ENCODE measurements at regions not wholly inside any gene's neighbourhood (a gene's known extent, or its start where the extent isn't known, plus 50 kb on each side); places are given as distances from the start of the nearest gene placed in this dataset.

DNA sequence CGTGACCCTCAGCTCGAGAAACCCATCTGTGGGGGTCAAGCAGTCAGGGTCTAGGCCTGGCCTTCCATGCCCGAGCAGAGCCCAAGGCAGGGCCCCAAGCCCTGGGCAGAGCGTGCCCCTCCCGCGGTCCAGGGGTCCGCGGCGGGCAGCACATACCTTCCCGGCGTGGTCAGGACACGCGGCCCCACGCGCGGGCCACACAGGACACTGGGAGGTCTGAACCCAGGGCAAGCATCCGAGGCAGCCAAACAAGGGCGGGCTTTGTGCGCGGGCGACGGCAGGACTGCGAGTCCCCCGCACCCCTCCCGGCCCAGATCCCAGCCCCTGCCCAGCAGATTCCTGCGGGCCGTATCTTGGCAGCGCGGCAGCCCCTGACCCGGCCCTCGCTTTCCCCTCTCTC lies 61.6 kb upstream of the ACAN start:
- H3K36me3 ChIP-seq, result no peaks in the 10 kb centered on the region
- no peak for DNase-seq (ENCODE audit: low spot score in 2 of 2)
- no peak overlapping the region for H3K27ac ChIP-seq
- H3K9me3 ChIP-seq, result no peaks in the 10 kb centered on the region
- 75% methylated on average over 8 of the region's 31 CpGs; no CpG with 5 or more reads in 1 of the 2 donors for WGBS, 2 donors
- peaks cover 0 to 3% (median 0%) of the 10 kb centered on the region in 4 donors for H3K4me1 ChIP-seq
- no peak overlapping the region for H3K4me3 ChIP-seq
- H3K27me3 ChIP-seq, result no peaks in the 10 kb centered on the region
- TF ChIP-seq, protein P1, sequence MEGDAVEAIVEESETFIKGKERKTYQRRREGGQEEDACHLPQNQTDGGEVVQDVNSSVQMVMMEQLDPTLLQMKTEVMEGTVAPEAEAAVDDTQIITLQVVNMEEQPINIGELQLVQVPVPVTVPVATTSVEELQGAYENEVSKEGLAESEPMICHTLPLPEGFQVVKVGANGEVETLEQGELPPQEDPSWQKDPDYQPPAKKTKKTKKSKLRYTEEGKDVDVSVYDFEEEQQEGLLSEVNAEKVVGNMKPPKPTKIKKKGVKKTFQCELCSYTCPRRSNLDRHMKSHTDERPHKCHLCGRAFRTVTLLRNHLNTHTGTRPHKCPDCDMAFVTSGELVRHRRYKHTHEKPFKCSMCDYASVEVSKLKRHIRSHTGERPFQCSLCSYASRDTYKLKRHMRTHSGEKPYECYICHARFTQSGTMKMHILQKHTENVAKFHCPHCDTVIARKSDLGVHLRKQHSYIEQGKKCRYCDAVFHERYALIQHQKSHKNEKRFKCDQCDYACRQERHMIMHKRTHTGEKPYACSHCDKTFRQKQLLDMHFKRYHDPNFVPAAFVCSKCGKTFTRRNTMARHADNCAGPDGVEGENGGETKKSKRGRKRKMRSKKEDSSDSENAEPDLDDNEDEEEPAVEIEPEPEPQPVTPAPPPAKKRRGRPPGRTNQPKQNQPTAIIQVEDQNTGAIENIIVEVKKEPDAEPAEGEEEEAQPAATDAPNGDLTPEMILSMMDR (IDR thresholded peaks at IDR 0.05), result no peak
- no peak for TF ChIP-seq POLR2A (IDR thresholded peaks at IDR 0.05)
- TF ChIP-seq EP300 (IDR thresholded peaks at IDR 0.05), result no peak

- DNase-seq (ENCODE audit: low spot score in 2 of 2), result no peak
- Histone ChIP-seq H3K4me1 (peaks cover 0 to 3% (median 0%) of the 10 kb centered on the region in 4 donors), H3K27me3 (no peaks in the 10 kb centered on the region), H3K4me3 (no peak overlapping the region), H3K9me3 (no peaks in the 10 kb centered on the region), H3K27ac (no peak overlapping the region), H3K36me3 (no peaks in the 10 kb centered on the region)
- no peak for TF ChIP-seq POLR2A (IDR thresholded peaks at IDR 0.05)
- WGBS, 2 donors, result 39 to 63% methylated on average over 4 of the region's 4 CpGs
These were observed 61.1 kb upstream of the ACAN start for GRCh38 chr15:88742161-88742560.

DNA sequence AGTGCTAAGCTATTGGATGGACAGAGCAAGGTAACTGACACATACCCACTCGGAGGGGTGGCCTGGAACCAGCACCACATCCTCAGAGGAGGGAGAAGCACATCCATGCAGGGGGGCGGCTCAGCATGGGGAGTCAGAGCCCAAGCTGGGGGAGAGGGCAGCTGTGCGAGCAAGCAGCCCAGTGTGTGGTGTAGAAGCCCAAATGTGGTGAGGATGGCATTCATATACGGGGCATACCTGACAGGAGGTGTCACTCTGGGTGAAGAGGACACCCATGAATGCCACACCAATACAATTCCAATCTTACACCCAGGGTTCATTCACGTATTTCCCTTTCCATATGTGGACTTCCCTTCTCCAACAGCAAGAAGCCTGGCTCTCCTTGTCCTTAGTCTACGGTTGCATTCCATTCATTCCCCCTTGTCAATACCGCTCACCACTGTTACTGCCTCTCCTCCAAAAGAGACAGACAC lies 58.7 kb upstream of the ACAN start:
- H3K9me3 ChIP-seq, result no peaks in the 10 kb centered on the region
- no peaks in the 10 kb centered on the region for H3K36me3 ChIP-seq
- WGBS, 2 donors, result 61 to 65% methylated on average over 7 of the region's 7 CpGs
- no peaks in the 10 kb centered on the region for H3K27me3 ChIP-seq
- TF ChIP-seq EP300 (IDR thresholded peaks at IDR 0.05), result no peak
- no peak overlapping the region for H3K4me3 ChIP-seq
- peaks cover 0 to 6% (median 1%) of the 10 kb centered on the region in 4 donors for H3K4me1 ChIP-seq
- DNase-seq (ENCODE audit: low spot score in 2 of 2), result no peak
- no peak overlapping the region for H3K27ac ChIP-seq

GRCh38 chr15:88745065-88745464 lies 58.2 kb upstream of the ACAN start:
- Histone ChIP-seq H3K36me3 (no peaks in the 10 kb centered on the region), H3K4me3 (no peak overlapping the region), H3K4me1 (peaks cover 0 to 6% (median 1%) of the 10 kb centered on the region in 4 donors), H3K27ac (no peak overlapping the region), H3K9me3 (no peaks in the 10 kb centered on the region), H3K27me3 (no peaks in the 10 kb centered on the region)
- TF ChIP-seq EP300 (IDR thresholded peaks at IDR 0.05), result no peak
- WGBS, 2 donors, result 46 to 53% methylated on average over 2 of the region's 2 CpGs
- no peak for DNase-seq (ENCODE audit: low spot score in 2 of 2)

GRCh38 chr15:88745696-88746095 lies 57.5 kb upstream of the ACAN start:
- peaks cover 0 to 6% (median 1%) of the 10 kb centered on the region in 4 donors for H3K4me1 ChIP-seq
- WGBS, 2 donors, result 10 to 27% methylated on average over 2 of the region's 2 CpGs

GRCh38 chr15:88746451-88746850 lies 56.8 kb upstream of the ACAN start:
- TF ChIP-seq EP300 (IDR thresholded peaks at IDR 0.05) (no peak), POLR2A (IDR thresholded peaks at IDR 0.05) (no peak)
- TF ChIP-seq, protein P1 (IDR thresholded peaks at IDR 0.05), result no peak
- no peaks in the 10 kb centered on the region for H3K36me3 ChIP-seq
- no peak overlapping the region for H3K4me3 ChIP-seq
- H3K4me1 ChIP-seq, result peaks cover 0 to 6% (median 1%) of the 10 kb centered on the region in 4 donors
- no peak for DNase-seq (ENCODE audit: low spot score in 2 of 2)
- H3K27ac ChIP-seq, result no peak overlapping the region
- no peaks in the 10 kb centered on the region for H3K27me3 ChIP-seq
- WGBS, 2 donors, result 71 to 89% methylated on average over 5 of the region's 5 CpGs
- no peaks in the 10 kb centered on the region for H3K9me3 ChIP-seq

More at GRCh38 chr15:88745696-88746095, 57.5 kb upstream of the ACAN start:
- no peaks in the 10 kb centered on the region for H3K9me3 ChIP-seq
- no peak overlapping the region for H3K4me3 ChIP-seq
- H3K36me3 ChIP-seq, result no peaks in the 10 kb centered on the region
- DNase-seq (ENCODE audit: low spot score in 2 of 2), result no peak
- H3K27ac ChIP-seq, result no peak overlapping the region
- TF ChIP-seq POLR2A (IDR thresholded peaks at IDR 0.05) (no peak), EP300 (IDR thresholded peaks at IDR 0.05) (no peak)
- TF ChIP-seq, protein P1 (IDR thresholded peaks at IDR 0.05), result no peak
- no peaks in the 10 kb centered on the region for H3K27me3 ChIP-seq

DNA sequence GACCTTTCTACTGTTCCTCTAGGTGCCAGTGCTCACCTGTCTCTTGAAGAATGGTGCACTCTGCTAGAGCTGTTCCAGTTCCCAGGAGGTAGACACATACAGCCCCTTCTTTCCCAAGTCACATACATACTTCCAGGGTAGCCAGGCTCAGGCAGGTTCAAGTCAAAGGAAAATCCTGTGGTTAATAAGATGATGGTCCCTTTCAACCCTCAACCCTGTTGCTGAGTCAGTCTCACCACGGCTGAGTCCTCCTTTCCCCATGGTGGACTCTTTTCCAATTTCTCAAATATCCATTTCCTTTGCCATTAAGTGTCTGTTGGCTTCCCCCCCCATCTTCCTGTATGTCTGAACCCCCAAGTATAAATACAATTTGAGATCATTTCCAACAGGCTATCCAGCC lies 56.1 kb upstream of the ACAN start:
- no peaks in the 10 kb centered on the region for H3K36me3 ChIP-seq
- no peak overlapping the region for H3K27ac ChIP-seq
- no peaks in the 10 kb centered on the region for H3K9me3 ChIP-seq
- H3K4me3 ChIP-seq, result no peak overlapping the region
- no peaks in the 10 kb centered on the region for H3K27me3 ChIP-seq
- DNase-seq (ENCODE audit: low spot score in 2 of 2), result no peak
- TF ChIP-seq EP300 (IDR thresholded peaks at IDR 0.05) (no peak), POLR2A (IDR thresholded peaks at IDR 0.05) (no peak)
- TF ChIP-seq, protein P1 (IDR thresholded peaks at IDR 0.05), result no peak
- WGBS, 2 donors, result 68 to 79% methylated on average over 1 of the region's 1 CpG
- peaks cover 0 to 6% (median 0%) of the 10 kb centered on the region in 4 donors for H3K4me1 ChIP-seq

All from tibial nerve (tissue), 4 donors.